ENCODE measurements at regions not wholly inside any gene's neighbourhood (a gene's known extent, or its start where the extent isn't known, plus 50 kb on each side); places are given as distances from the start of the nearest gene placed in this dataset.

GRCh38 chr14:106844608-106845285 is 1318.4 kb downstream of the TMEM121 start (continued):
- peak; percentile 40; the same call in 1 of the 2 replicates for TF ChIP-seq ZNF772 (CRISPR knock-in tag; IDR thresholded peaks at IDR 0.05)
- no peak for TF ChIP-seq ZBTB10 (CRISPR knock-in tag; IDR thresholded peaks at IDR 0.05; ENCODE audit: borderline replicate concordance)
- TF ChIP-seq, protein P1, sequence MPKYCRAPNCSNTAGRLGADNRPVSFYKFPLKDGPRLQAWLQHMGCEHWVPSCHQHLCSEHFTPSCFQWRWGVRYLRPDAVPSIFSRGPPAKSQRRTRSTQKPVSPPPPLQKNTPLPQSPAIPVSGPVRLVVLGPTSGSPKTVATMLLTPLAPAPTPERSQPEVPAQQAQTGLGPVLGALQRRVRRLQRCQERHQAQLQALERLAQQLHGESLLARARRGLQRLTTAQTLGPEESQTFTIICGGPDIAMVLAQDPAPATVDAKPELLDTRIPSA (CRISPR knock-in tag; IDR thresholded peaks at IDR 0.05; ENCODE audit: borderline replicate concordance) = 0 out of 2 replicates have a peak, but pooled peaks have one; percentile 23
- peak; percentile 73; the same call in 1 of the 2 replicates for TF ChIP-seq MYPOP (CRISPR knock-in tag; IDR thresholded peaks at IDR 0.05)
- TF ChIP-seq DNMT1 (CRISPR knock-in tag; IDR thresholded peaks at IDR 0.05) = no peak
- no peak for TF ChIP-seq RCOR2 (CRISPR knock-in tag; IDR thresholded peaks at IDR 0.05)
- no peak for TF ChIP-seq ZXDC (CRISPR knock-in tag; IDR thresholded peaks at IDR 0.05)
- TF ChIP-seq PAWR (CRISPR knock-in tag; IDR thresholded peaks at IDR 0.05; ENCODE audit: borderline replicate concordance) = 0 out of 2 replicates have a peak, but pooled peaks have one; percentile 75
- no peak; the same call in 1 of the 2 replicates for TF ChIP-seq ZNF746 (CRISPR knock-in tag; IDR thresholded peaks at IDR 0.05)
- 0 out of 2 replicates have a peak, but pooled peaks have one; percentile 10 for TF ChIP-seq ZBTB4 (CRISPR knock-in tag; IDR thresholded peaks at IDR 0.05; ENCODE audit: borderline replicate concordance)
- TF ChIP-seq, protein P2, sequence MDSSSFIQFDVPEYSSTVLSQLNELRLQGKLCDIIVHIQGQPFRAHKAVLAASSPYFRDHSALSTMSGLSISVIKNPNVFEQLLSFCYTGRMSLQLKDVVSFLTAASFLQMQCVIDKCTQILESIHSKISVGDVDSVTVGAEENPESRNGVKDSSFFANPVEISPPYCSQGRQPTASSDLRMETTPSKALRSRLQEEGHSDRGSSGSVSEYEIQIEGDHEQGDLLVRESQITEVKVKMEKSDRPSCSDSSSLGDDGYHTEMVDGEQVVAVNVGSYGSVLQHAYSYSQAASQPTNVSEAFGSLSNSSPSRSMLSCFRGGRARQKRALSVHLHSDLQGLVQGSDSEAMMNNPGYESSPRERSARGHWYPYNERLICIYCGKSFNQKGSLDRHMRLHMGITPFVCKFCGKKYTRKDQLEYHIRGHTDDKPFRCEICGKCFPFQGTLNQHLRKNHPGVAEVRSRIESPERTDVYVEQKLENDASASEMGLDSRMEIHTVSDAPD (CRISPR knock-in tag; IDR thresholded peaks at IDR 0.05) = peak; percentile 51; the same call in 1 of the 2 replicates
- TF ChIP-seq, protein P3, sequence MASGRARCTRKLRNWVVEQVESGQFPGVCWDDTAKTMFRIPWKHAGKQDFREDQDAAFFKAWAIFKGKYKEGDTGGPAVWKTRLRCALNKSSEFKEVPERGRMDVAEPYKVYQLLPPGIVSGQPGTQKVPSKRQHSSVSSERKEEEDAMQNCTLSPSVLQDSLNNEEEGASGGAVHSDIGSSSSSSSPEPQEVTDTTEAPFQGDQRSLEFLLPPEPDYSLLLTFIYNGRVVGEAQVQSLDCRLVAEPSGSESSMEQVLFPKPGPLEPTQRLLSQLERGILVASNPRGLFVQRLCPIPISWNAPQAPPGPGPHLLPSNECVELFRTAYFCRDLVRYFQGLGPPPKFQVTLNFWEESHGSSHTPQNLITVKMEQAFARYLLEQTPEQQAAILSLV (CRISPR knock-in tag; IDR thresholded peaks at IDR 0.05; ENCODE audit: borderline replicate concordance) = no peak

Measured in HepG2 (cell line).